Amniotic stem cell (primary cell): ENCODE measurements at regions not wholly inside any gene's neighbourhood (a gene's known extent, or its start where the extent isn't known, plus 50 kb on each side); places are given as distances from the start of the nearest gene placed in this dataset.
"Not testable (repeated sequence)": the region's sequence is repeated elsewhere in the genome, so short reads cannot be mapped to it uniquely, and the experiment has no call there.

Experiments used
- DNase-seq: peaks from one replicate; lab custom pipeline; 2025; lab: John Stamatoyannopoulos, UW

- no peak for DNase-seq
Measured at GRCh38 chr20:51958099-51959065, 156.1 kb upstream of the SALL4 start.

GRCh38 chr20:51955756-51956155, 153.4 kb upstream of the SALL4 start:
- no peak for DNase-seq

GRCh38 chr20:51953731-51954340, 151.5 kb upstream of the SALL4 start:
- no peak for DNase-seq

- no peak for DNase-seq
Measured at GRCh38 chr20:51950926-51951325, 148.6 kb upstream of the SALL4 start.

- DNase-seq: no peak
Measured at GRCh38 chr20:51946586-51946985, 144.3 kb upstream of the SALL4 start.

- no peak for DNase-seq
Measured at GRCh38 chr20:51945881-51946280, 143.6 kb upstream of the SALL4 start.

GRCh38 chr20:51945177-51945576, 142.9 kb upstream of the SALL4 start:
- no peak for DNase-seq

GRCh38 chr20:51943761-51944160, 141.4 kb upstream of the SALL4 start:
- DNase-seq: no peak

GRCh38 chr20:51943326-51943725, 141.0 kb upstream of the SALL4 start:
- not testable (repeated sequence) for DNase-seq

- no peak for DNase-seq
Measured at GRCh38 chr20:51941503-51941902, 139.2 kb upstream of the SALL4 start.

GRCh38 chr20:51939259-51939585, 136.9 kb upstream of the SALL4 start:
- DNase-seq: no peak

- DNase-seq: no peak
Measured at GRCh38 chr20:51938559-51939258, 136.4 kb upstream of the SALL4 start.

- DNase-seq: no peak
Measured at GRCh38 chr20:51937779-51938178, 135.5 kb upstream of the SALL4 start.

- no peak for DNase-seq
Measured at GRCh38 chr20:51936377-51936776, 134.1 kb upstream of the SALL4 start.

- no peak for DNase-seq
Measured at GRCh38 chr20:51935003-51935358, 132.7 kb upstream of the SALL4 start.

- no peak for DNase-seq
Measured at GRCh38 chr20:51934301-51935002, 132.1 kb upstream of the SALL4 start.

GRCh38 chr20:51931371-51931781, 129.1 kb upstream of the SALL4 start:
- DNase-seq: no peak

GRCh38 chr20:51930775-51931174, 128.5 kb upstream of the SALL4 start:
- DNase-seq: peak; percentile 14

GRCh38 chr20:51928931-51929330, 126.6 kb upstream of the SALL4 start:
- no peak for DNase-seq

- not testable (repeated sequence) for DNase-seq
Measured at GRCh38 chr20:51927970-51928369, 125.6 kb upstream of the SALL4 start.

GRCh38 chr20:51926670-51927305, 124.5 kb upstream of the SALL4 start:
- no peak for DNase-seq

- DNase-seq: no peak
Measured at GRCh38 chr20:51924509-51924908, 122.2 kb upstream of the SALL4 start.
